Liver (tissue), 3 donors: ENCODE measurements at regions not wholly inside any gene's neighbourhood (a gene's known extent, or its start where the extent isn't known, plus 50 kb on each side); places are given as distances from the start of the nearest gene placed in this dataset.
"Not testable (repeated sequence)": the region's sequence is repeated elsewhere in the genome, so short reads cannot be mapped to it uniquely, and the experiment has no call there.

ENCODE experiments used
- EGR1 ChIP-seq, 2 donors: IDR thresholded peaks; 2 replicates each; pipeline ENCODE4 v1.6.1; 2016 to 2018; ENCODE audit warnings: antibody characterized with exemption in 2 of 2, low read depth in 2 of 2
- FOXA2 ChIP-seq: IDR thresholded peaks from 2 replicates; pipeline ENCODE4 v1.6.1; 2016; ENCODE audit warnings: antibody characterized with exemption
- RAD21 ChIP-seq, 2 donors: IDR thresholded peaks; 2 replicates each; pipeline ENCODE4 v1.6.1; 2016; ENCODE audit warnings: antibody characterized with exemption in 2 of 2, mild to moderate bottlenecking in 2 of 2
- RXRA ChIP-seq, 2 donors: IDR thresholded peaks; 2 replicates each; pipeline ENCODE4 v1.6.1; 2017 to 2018; ENCODE audit warnings: antibody characterized with exemption in 2 of 2, mild to moderate bottlenecking in 1 of 2
- SP1 ChIP-seq: IDR thresholded peaks from 2 replicates; pipeline ENCODE4 v1.6.1; 2018; ENCODE audit warnings: antibody characterized with exemption, mild to moderate bottlenecking
- TAF1 ChIP-seq: conservative IDR thresholded peaks from 2 replicates; pipeline ENCODE4 v1.6.1; 2016; ENCODE audit warnings: antibody characterized with exemption, mild to moderate bottlenecking
- YY1 ChIP-seq: IDR thresholded peaks from 2 replicates; pipeline ENCODE4 v1.6.1; 2016; ENCODE audit warnings: antibody characterized with exemption, mild to moderate bottlenecking
- TF ChIP-seq, protein P1 (sequence below): fragments of 150-350 bp; IDR thresholded peaks from 2 replicates; pipeline ENCODE4 v1.5.1; 2017; ENCODE audit warnings: improper control_type of control experiment, low read depth, low read length; ENCODE audit not compliant: missing input control
- TF ChIP-seq, protein P2 (sequence below): IDR thresholded peaks from 2 replicates; pipeline ENCODE4 v1.6.1; 2016; ENCODE audit warnings: antibody characterized with exemption, mild to moderate bottlenecking
- TF ChIP-seq, protein P3 (sequence below): IDR thresholded peaks from 2 replicates; pipeline ENCODE4 v1.6.1; 2016; ENCODE audit warnings: antibody characterized with exemption
- TF ChIP-seq, protein P4 (sequence below): IDR thresholded peaks from 2 replicates; pipeline ENCODE4 v1.6.1; 2016; ENCODE audit warnings: antibody characterized with exemption
- TF ChIP-seq, protein P5 (sequence below): IDR thresholded peaks from 2 replicates; pipeline ENCODE4 v1.6.1; 2016; ENCODE audit warnings: antibody characterized with exemption
- donor health status: healthy.
- donor health status: healthy.

DNA sequence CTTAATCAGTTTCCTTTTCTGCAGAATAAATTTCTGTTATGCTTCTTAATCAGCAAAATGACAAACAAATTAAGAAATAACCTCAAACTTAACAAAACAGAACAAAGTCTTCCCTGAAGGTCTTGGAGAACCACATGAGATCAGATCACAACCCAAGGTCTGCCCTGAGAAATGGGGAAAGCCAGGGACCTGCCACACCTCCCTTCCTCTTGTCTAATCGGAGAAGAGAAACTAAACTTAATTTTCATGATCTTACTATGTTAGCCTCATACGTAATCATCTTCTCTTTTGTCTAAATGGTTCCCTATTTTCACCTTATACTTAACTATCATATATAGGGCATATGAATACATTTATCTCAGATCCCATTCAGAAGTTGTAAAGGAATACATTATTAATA lies 405.4 kb upstream of the SPATA31A3 start:
- TF ChIP-seq RXRA (IDR thresholded peaks at IDR 0.05); EGR1 (IDR thresholded peaks at IDR 0.05; ENCODE audit: low read depth in 2 of 2); FOXA2; TAF1; RAD21 (IDR thresholded peaks at IDR 0.05); YY1; SP1: not testable (repeated sequence)
- TF ChIP-seq, protein P1, sequence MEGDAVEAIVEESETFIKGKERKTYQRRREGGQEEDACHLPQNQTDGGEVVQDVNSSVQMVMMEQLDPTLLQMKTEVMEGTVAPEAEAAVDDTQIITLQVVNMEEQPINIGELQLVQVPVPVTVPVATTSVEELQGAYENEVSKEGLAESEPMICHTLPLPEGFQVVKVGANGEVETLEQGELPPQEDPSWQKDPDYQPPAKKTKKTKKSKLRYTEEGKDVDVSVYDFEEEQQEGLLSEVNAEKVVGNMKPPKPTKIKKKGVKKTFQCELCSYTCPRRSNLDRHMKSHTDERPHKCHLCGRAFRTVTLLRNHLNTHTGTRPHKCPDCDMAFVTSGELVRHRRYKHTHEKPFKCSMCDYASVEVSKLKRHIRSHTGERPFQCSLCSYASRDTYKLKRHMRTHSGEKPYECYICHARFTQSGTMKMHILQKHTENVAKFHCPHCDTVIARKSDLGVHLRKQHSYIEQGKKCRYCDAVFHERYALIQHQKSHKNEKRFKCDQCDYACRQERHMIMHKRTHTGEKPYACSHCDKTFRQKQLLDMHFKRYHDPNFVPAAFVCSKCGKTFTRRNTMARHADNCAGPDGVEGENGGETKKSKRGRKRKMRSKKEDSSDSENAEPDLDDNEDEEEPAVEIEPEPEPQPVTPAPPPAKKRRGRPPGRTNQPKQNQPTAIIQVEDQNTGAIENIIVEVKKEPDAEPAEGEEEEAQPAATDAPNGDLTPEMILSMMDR, result not testable (repeated sequence)
- TF ChIP-seq, protein P2, sequence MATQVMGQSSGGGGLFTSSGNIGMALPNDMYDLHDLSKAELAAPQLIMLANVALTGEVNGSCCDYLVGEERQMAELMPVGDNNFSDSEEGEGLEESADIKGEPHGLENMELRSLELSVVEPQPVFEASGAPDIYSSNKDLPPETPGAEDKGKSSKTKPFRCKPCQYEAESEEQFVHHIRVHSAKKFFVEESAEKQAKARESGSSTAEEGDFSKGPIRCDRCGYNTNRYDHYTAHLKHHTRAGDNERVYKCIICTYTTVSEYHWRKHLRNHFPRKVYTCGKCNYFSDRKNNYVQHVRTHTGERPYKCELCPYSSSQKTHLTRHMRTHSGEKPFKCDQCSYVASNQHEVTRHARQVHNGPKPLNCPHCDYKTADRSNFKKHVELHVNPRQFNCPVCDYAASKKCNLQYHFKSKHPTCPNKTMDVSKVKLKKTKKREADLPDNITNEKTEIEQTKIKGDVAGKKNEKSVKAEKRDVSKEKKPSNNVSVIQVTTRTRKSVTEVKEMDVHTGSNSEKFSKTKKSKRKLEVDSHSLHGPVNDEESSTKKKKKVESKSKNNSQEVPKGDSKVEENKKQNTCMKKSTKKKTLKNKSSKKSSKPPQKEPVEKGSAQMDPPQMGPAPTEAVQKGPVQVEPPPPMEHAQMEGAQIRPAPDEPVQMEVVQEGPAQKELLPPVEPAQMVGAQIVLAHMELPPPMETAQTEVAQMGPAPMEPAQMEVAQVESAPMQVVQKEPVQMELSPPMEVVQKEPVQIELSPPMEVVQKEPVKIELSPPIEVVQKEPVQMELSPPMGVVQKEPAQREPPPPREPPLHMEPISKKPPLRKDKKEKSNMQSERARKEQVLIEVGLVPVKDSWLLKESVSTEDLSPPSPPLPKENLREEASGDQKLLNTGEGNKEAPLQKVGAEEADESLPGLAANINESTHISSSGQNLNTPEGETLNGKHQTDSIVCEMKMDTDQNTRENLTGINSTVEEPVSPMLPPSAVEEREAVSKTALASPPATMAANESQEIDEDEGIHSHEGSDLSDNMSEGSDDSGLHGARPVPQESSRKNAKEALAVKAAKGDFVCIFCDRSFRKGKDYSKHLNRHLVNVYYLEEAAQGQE, result not testable (repeated sequence)
- TF ChIP-seq, protein P3, sequence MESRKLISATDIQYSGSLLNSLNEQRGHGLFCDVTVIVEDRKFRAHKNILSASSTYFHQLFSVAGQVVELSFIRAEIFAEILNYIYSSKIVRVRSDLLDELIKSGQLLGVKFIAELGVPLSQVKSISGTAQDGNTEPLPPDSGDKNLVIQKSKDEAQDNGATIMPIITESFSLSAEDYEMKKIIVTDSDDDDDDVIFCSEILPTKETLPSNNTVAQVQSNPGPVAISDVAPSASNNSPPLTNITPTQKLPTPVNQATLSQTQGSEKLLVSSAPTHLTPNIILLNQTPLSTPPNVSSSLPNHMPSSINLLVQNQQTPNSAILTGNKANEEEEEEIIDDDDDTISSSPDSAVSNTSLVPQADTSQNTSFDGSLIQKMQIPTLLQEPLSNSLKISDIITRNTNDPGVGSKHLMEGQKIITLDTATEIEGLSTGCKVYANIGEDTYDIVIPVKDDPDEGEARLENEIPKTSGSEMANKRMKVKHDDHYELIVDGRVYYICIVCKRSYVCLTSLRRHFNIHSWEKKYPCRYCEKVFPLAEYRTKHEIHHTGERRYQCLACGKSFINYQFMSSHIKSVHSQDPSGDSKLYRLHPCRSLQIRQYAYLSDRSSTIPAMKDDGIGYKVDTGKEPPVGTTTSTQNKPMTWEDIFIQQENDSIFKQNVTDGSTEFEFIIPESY, result not testable (repeated sequence)
- TF ChIP-seq, protein P4, sequence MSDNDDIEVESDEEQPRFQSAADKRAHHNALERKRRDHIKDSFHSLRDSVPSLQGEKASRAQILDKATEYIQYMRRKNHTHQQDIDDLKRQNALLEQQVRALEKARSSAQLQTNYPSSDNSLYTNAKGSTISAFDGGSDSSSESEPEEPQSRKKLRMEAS, result not testable (repeated sequence)
- TF ChIP-seq, protein P5, sequence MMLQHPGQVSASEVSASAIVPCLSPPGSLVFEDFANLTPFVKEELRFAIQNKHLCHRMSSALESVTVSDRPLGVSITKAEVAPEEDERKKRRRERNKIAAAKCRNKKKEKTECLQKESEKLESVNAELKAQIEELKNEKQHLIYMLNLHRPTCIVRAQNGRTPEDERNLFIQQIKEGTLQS, result not testable (repeated sequence)
